ENCODE measurements at regions not wholly inside any gene's neighbourhood (a gene's known extent, or its start where the extent isn't known, plus 50 kb on each side); places are given as distances from the start of the nearest gene placed in this dataset.
"Not testable (repeated sequence)": the region's sequence is repeated elsewhere in the genome, so short reads cannot be mapped to it uniquely, and the experiment has no call there.

DNA sequence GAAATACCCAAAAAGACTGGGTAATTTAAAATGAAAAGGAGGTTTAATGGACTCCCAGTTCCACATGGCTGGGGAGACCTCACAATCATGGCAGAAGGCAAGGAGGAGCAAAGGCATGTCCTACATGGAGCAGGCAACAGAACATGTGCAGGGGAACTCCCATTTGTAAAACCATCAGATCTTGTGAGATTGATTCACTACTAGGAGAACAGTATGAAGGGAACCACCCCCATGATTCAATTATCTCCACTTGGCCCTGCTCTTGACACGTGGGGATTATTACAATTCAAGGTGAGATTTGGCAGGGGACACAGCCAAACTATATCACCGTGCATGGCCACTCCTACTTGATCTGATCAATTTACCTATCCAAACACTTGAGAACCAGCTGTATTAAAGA lies 131.5 kb upstream of the LDB2 start:
- Mint-ChIP-seq H3K9me3 (peaks cover 0 to 5% of the 10 kb centered on the region in 2 donors), H3K4me3 (no peak overlapping the region), H3K4me1 (ENCODE audit: low read depth) (no peaks in the 10 kb centered on the region), H3K27ac (no peak overlapping the region), H3K36me3 (ENCODE audit: insufficient read depth in 2 of 2) (no peaks in the 10 kb centered on the region), H3K27me3 (ENCODE audit: low read depth) (peaks cover 12% of the 10 kb centered on the region)
- DNase-seq (no peak), ATAC-seq (replicated peaks in 1 of 2) (no peak)

DNA sequence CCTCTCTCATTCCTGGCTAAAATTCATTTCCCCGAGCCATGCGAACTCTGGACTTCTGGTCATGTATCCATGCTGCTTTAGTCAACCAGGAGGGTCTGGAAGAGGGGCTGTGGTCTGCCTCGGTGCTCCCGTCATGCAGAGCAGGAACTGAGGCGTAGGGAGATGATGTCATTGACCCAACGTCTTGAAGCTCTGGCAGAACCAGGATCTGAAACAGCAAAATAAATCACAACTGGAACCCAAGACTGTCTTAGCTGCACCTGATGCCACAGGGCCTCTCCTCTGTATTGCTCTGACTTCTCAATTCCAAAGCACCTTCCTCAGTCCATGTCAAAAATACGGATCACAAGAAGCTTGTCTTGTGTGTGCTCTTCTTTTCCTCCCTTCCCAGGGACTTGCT lies 131.0 kb upstream of the LDB2 start:
- H3K4me1 Mint-ChIP-seq (ENCODE audit: low read depth), result no peaks in the 10 kb centered on the region
- H3K36me3 Mint-ChIP-seq (ENCODE audit: insufficient read depth in 2 of 2), result no peaks in the 10 kb centered on the region
- H3K27me3 Mint-ChIP-seq (ENCODE audit: low read depth), result peaks cover 12% of the 10 kb centered on the region
- no peak overlapping the region for H3K4me3 Mint-ChIP-seq
- DNase-seq, result no peak
- H3K27ac Mint-ChIP-seq, result no peak overlapping the region
- no peak for ATAC-seq (replicated peaks in 1 of 2)
- H3K9me3 Mint-ChIP-seq, result peaks cover 0 to 5% of the 10 kb centered on the region in 2 donors

- Mint-ChIP-seq H3K36me3 (ENCODE audit: insufficient read depth in 2 of 2) (no peaks in the 10 kb centered on the region), H3K4me1 (ENCODE audit: low read depth) (no peaks in the 10 kb centered on the region), H3K9me3 (peaks cover 0 to 5% of the 10 kb centered on the region in 2 donors), H3K4me3 (no peak overlapping the region), H3K27me3 (ENCODE audit: low read depth) (peaks cover 12% of the 10 kb centered on the region), H3K27ac (no peak overlapping the region)
- DNase-seq, result no peak
- ATAC-seq (replicated peaks in 1 of 2), result no peak
Observed at GRCh38 chr4:17027495-17027894, 129.1 kb upstream of the LDB2 start.

DNA sequence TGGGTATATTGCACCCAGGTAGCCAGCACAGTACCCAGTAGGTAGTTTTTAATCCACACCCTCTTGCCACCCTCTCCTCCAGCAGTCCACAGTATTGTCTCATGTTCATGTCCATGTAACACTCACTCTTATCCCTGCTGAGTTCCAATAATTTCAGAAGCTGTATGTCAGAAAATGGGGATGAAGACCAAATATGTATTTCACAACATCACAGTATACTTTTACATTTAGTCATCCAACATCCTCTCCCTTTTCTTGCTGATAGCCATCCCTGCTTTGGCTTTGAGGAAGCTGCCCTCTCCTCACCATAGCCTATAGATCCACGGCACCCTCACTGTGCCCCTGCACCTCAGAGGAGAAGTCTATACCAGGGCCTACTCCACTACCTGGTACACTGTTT lies 126.0 kb upstream of the LDB2 start:
- ATAC-seq (replicated peaks in 1 of 2) (no peak), DNase-seq (no peak)
- Mint-ChIP-seq H3K4me3 (no peak overlapping the region), H3K4me1 (ENCODE audit: low read depth) (no peaks in the 10 kb centered on the region), H3K9me3 (no peaks in the 10 kb centered on the region), H3K27me3 (ENCODE audit: low read depth) (peaks cover 21% of the 10 kb centered on the region), H3K36me3 (ENCODE audit: insufficient read depth in 2 of 2) (no peaks in the 10 kb centered on the region), H3K27ac (no peak overlapping the region)

DNA sequence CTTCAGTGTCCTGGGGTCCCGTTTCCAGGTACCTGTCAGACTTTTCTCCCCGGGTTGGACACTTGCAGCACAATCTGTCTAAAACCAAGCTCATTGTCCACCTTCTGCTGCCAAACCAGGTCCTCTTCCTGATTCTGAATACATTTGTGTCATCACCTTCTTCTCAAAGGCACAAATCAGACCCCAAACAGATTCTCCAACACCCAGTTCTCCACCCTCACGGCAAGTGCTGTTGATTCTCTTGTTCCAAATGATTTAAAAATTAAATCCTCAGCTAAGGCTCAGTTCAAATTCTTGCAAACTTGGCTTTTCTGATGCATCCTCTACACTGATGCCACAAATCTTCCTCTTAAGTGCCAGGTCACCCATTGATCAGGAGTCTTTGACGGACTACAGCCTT lies 122.5 kb upstream of the LDB2 start:
- DNase-seq (no peak), ATAC-seq (replicated peaks in 1 of 2) (no peak)
- Mint-ChIP-seq H3K27ac (no peak overlapping the region), H3K4me3 (no peak overlapping the region), H3K9me3 (no peaks in the 10 kb centered on the region), H3K4me1 (ENCODE audit: low read depth) (no peaks in the 10 kb centered on the region), H3K36me3 (ENCODE audit: insufficient read depth in 2 of 2) (no peaks in the 10 kb centered on the region), H3K27me3 (ENCODE audit: low read depth) (peaks cover 13% of the 10 kb centered on the region)

DNA sequence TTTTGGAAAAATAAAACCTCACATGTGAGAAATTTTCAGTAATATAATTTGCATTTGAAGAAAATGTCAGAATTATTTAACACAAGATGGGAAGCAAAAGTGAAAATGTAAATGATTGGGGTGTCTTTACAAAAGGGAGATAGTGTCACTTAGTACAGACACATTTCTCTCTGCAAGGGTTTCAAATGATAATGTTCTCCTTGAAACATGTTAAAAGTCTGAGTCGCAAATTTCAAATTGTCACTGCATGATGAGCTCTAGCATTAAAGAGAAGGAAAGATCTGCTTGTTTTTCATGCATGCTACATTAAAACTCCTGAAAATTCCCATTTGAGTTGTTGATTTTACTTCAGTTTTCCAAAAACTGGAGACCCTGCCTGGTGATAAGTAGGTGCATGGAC lies 122.0 kb upstream of the LDB2 start:
- H3K4me3 Mint-ChIP-seq, result no peak overlapping the region
- no peak overlapping the region for H3K27ac Mint-ChIP-seq
- no peaks in the 10 kb centered on the region for H3K9me3 Mint-ChIP-seq
- no peak for ATAC-seq (replicated peaks in 1 of 2)
- no peaks in the 10 kb centered on the region for H3K36me3 Mint-ChIP-seq (ENCODE audit: insufficient read depth in 2 of 2)
- H3K4me1 Mint-ChIP-seq (ENCODE audit: low read depth), result no peaks in the 10 kb centered on the region
- no peak for DNase-seq
- peaks cover 13% of the 10 kb centered on the region for H3K27me3 Mint-ChIP-seq (ENCODE audit: low read depth)

DNA sequence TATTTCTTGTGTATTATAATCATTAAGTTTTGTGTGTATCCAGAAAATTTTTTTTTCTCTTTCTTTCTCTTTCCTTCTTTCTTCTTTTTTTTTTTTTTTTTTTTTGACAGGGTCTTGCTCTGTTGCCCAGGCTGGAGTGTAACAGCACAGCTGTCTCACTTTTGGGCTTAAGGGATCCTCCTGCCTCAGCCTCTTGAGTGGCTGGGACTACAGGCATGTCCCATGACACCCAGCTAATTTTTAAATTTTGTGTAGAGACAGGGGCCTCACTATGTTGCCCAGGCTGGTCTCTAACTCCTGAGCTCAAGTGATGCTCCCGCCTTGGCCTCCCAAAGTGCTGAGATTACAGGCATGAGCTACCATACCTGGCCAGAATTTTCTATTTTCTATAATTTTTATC lies 120.2 kb upstream of the LDB2 start:
- not testable (repeated sequence) for H3K36me3 Mint-ChIP-seq (ENCODE audit: insufficient read depth in 2 of 2); H3K27ac Mint-ChIP-seq; H3K9me3 Mint-ChIP-seq; H3K4me1 Mint-ChIP-seq (ENCODE audit: low read depth); H3K4me3 Mint-ChIP-seq; DNase-seq; ATAC-seq (replicated peaks in 1 of 2)
- peaks cover 13% of the 10 kb centered on the region for H3K27me3 Mint-ChIP-seq (ENCODE audit: low read depth)

GRCh38 chr4:17018013-17018412 lies 119.6 kb upstream of the LDB2 start:
- no peaks in the 10 kb centered on the region for H3K4me1 Mint-ChIP-seq (ENCODE audit: low read depth)
- no peak overlapping the region for H3K27ac Mint-ChIP-seq
- no peaks in the 10 kb centered on the region for H3K36me3 Mint-ChIP-seq (ENCODE audit: insufficient read depth in 2 of 2)
- H3K4me3 Mint-ChIP-seq, result no peak overlapping the region
- H3K9me3 Mint-ChIP-seq, result no peaks in the 10 kb centered on the region
- peaks cover 13% of the 10 kb centered on the region for H3K27me3 Mint-ChIP-seq (ENCODE audit: low read depth)
- ATAC-seq (replicated peaks in 1 of 2) (no peak), DNase-seq (no peak)

GRCh38 chr4:17013382-17014006 lies 115.0 kb upstream of the LDB2 start:
- Mint-ChIP-seq H3K4me1 (ENCODE audit: low read depth) (no peaks in the 10 kb centered on the region), H3K27ac (no peak overlapping the region), H3K27me3 (ENCODE audit: low read depth) (no peaks in the 10 kb centered on the region), H3K9me3 (no peaks in the 10 kb centered on the region), H3K36me3 (ENCODE audit: insufficient read depth in 2 of 2) (no peaks in the 10 kb centered on the region), H3K4me3 (no peak overlapping the region)
- ATAC-seq (replicated peaks in 1 of 2) (no peak), DNase-seq (no peak)

- no peak overlapping the region for H3K27ac Mint-ChIP-seq
- H3K36me3 Mint-ChIP-seq (ENCODE audit: insufficient read depth in 2 of 2), result no peaks in the 10 kb centered on the region
Observed at GRCh38 chr4:17012451-17012850, 114.0 kb upstream of the LDB2 start.

DNA sequence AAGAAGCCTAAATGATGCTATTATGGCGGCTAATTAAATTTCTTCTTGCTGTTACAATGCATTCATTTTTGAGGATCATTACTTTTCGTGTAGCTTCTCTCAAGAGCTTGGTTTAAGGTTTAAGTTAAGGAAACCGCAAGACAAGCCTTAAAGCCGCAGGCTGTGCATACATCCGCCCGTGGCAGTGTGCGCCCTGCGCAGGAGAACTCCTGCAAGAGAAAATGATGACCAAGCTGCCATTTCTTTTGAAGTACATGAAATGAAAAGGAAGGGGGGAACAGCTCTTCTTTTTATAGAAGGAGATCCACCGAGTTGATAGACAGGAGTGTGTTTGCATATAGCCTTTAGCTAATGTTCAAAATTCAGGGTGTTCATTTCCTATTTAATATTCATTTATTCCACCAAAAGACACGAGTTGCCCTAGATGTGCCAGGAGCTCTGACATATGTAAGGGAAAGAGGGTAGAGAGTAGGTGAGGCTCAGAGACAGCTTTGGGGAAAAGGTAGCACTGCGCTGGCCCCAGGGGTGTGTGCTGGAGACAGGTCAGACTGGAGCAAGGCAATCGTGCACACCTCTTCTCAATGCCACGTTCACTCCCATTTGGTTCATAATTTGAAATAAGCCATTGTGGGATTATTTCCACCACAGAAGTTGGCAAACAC lies 112.1 kb upstream of the LDB2 start:
- Mint-ChIP-seq H3K9me3 (no peaks in the 10 kb centered on the region), H3K27me3 (ENCODE audit: low read depth) (no peaks in the 10 kb centered on the region), H3K4me3 (no peak overlapping the region), H3K36me3 (ENCODE audit: insufficient read depth in 2 of 2) (no peaks in the 10 kb centered on the region), H3K27ac (no peak overlapping the region), H3K4me1 (ENCODE audit: low read depth) (no peaks in the 10 kb centered on the region)
- ATAC-seq (replicated peaks in 1 of 2), result no peak
- DNase-seq, result no peak

More at GRCh38 chr4:17012451-17012850, 114.0 kb upstream of the LDB2 start:
- no peaks in the 10 kb centered on the region for H3K4me1 Mint-ChIP-seq (ENCODE audit: low read depth)
- H3K27me3 Mint-ChIP-seq (ENCODE audit: low read depth), result no peaks in the 10 kb centered on the region
- ATAC-seq (replicated peaks in 1 of 2) (no peak), DNase-seq (no peak)
- no peaks in the 10 kb centered on the region for H3K9me3 Mint-ChIP-seq
- no peak overlapping the region for H3K4me3 Mint-ChIP-seq

- Mint-ChIP-seq H3K27me3 (ENCODE audit: low read depth) (no peaks in the 10 kb centered on the region), H3K4me1 (ENCODE audit: low read depth) (no peaks in the 10 kb centered on the region), H3K27ac (no peak overlapping the region), H3K36me3 (ENCODE audit: insufficient read depth in 2 of 2) (no peaks in the 10 kb centered on the region), H3K9me3 (no peaks in the 10 kb centered on the region), H3K4me3 (no peak overlapping the region)
- ATAC-seq (replicated peaks in 1 of 2) (no peak), DNase-seq (no peak)
Observed at GRCh38 chr4:17009871-17010367, 111.5 kb upstream of the LDB2 start.

DNA sequence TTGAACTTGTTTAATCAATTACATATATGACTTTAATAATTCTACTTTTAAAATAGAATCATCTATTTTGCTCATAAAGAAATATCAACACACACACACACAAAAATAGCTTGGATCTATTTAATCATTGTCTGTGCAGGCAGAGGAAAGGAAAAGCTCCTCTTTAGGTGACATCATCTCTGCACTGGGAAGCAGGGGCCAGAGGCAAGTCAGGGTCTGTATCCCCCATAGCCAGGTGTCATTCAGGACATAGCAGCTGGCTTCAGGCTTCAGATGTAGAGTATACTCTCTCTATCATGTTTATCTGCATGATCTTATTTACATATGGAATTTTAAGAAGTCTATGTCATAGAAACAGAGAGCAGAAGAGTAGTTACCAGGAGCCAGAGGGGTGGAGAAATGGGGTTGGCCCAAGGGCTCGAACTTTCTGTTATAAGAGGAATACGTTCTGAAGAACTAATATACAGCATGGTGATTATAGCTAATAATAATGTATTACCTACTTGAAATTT lies 110.4 kb upstream of the LDB2 start:
- no peak overlapping the region for H3K27ac Mint-ChIP-seq
- H3K27me3 Mint-ChIP-seq (ENCODE audit: low read depth), result no peaks in the 10 kb centered on the region
- no peak for ATAC-seq (replicated peaks in 1 of 2)
- no peak overlapping the region for H3K4me3 Mint-ChIP-seq
- H3K36me3 Mint-ChIP-seq (ENCODE audit: insufficient read depth in 2 of 2), result no peaks in the 10 kb centered on the region
- DNase-seq, result no peak
- H3K9me3 Mint-ChIP-seq, result no peaks in the 10 kb centered on the region
- no peaks in the 10 kb centered on the region for H3K4me1 Mint-ChIP-seq (ENCODE audit: low read depth)
